H1 (cell line): ENCODE measurements at regions not wholly inside any gene's neighbourhood (a gene's known extent, or its start where the extent isn't known, plus 50 kb on each side); places are given as distances from the start of the nearest gene placed in this dataset.

ENCODE experiments used
- CTCF ChIA-PET: fragments of 300-600 bp; sonication (Branson Sonifier 250); formaldehyde crosslinking; loops from one replicate; lab custom pipeline; 2021; ENCODE audit not compliant: partially characterized antibody; lab: Charles Lee
- POLR2A ChIA-PET: fragments of 300-600 bp; sonication (Branson Sonifier 250); formaldehyde crosslinking; loops from one replicate; lab custom pipeline; 2021; ENCODE audit warnings: inconsistent platforms; ENCODE audit not compliant: partially characterized antibody; lab: Charles Lee
- DNase-seq, 2 experiments: peaks; one replicate each; pipeline versions ENCODE4 v3.0.0 to v3.0.0-alpha.2; 2010 to 2022; ENCODE audit warnings: low spot score in 2 of 2, low read depth in 1 of 2, mixed read lengths in 1 of 2
- FAIRE-seq: peaks from 2 replicates; lab custom pipeline; 2011; peaks lifted over from hg19 to GRCh38; lab: Jason Lieb, UNC
- H2AFZ ChIP-seq: 2 replicates; pipeline ENCODE4 v1.8.1; 2012; ENCODE audit warnings: low read length, inconsistent platforms
- H2AK5ac ChIP-seq: 2 replicates; pipeline ENCODE4 v1.6.1; 2013; ENCODE audit warnings: low read depth, low read length
- H2BK120ac ChIP-seq: replicated peaks from 2 replicates; pipeline ENCODE3; 2013; ENCODE audit warnings: low read depth, low read length, inconsistent platforms
- H2BK12ac ChIP-seq: 2 replicates; pipeline ENCODE4 v1.6.1; 2013; ENCODE audit warnings: low read depth, low read length
- H2BK15ac ChIP-seq: 2 replicates; pipeline ENCODE4 v1.6.1; 2013; ENCODE audit warnings: low read length
- H2BK20ac ChIP-seq: 2 replicates; pipeline ENCODE4 v1.6.1; 2013; ENCODE audit warnings: low read length
- H2BK5ac ChIP-seq: 2 replicates; pipeline ENCODE4 v1.6.1; 2013; ENCODE audit warnings: low read depth, low read length
- H3K14ac ChIP-seq: 2 replicates; pipeline ENCODE4 v1.6.1; 2013; ENCODE audit warnings: inconsistent platforms; ENCODE audit not compliant: insufficient read length
- H3K18ac ChIP-seq: 2 replicates; pipeline ENCODE4 v1.6.1; 2013; ENCODE audit warnings: low read length; ENCODE audit errors: extremely low read depth
- H3K23ac ChIP-seq: 2 replicates; pipeline ENCODE4 v1.6.1; 2013; ENCODE audit warnings: inconsistent platforms; ENCODE audit not compliant: insufficient read length
- H3K23me2 ChIP-seq: 2 replicates; pipeline ENCODE4 v1.6.1; 2013; ENCODE audit warnings: low read depth, low read length
- H3K27ac ChIP-seq: 2 replicates; pipeline ENCODE4 v1.6.1; 2011; ENCODE audit warnings: low read depth, low read length, inconsistent platforms
- H3K27me3 ChIP-seq, 4 experiments: replicated peaks in 1 of 4; 1 replicate in 1 of 4; 2 replicates in 3 of 4; pipeline versions ENCODE4 v1.6.1 to v1.8.1; 2011 to 2013; ENCODE audit warnings: low read length in 3 of 4, mild to moderate bottlenecking in 3 of 4, inconsistent platforms in 2 of 4, mixed read lengths in 2 of 4, moderate library complexity in 1 of 4; ENCODE audit not compliant: control insufficient read depth in 3 of 4, insufficient read depth in 3 of 4; ENCODE audit errors: extremely low read depth in 1 of 4
- H3K36me3 ChIP-seq, 4 experiments: 2 replicates each; pipeline versions ENCODE4 v1.6.1 to v1.8.1; 2011 to 2013; ENCODE audit warnings: mild to moderate bottlenecking in 4 of 4, low read length in 3 of 4, moderate library complexity in 2 of 4, control low read depth in 1 of 4, inconsistent platforms in 1 of 4; ENCODE audit not compliant: insufficient read depth in 4 of 4, control insufficient read depth in 2 of 4
- H3K4ac ChIP-seq: replicated peaks from 2 replicates; pipeline ENCODE3; 2013; ENCODE audit warnings: low read length, low read depth, mixed read lengths, inconsistent platforms; ENCODE audit not compliant: insufficient read length
- H3K4me1 ChIP-seq, 4 experiments: replicated peaks in 1 of 4; 1 replicate in 1 of 4; 2 replicates in 3 of 4; pipeline versions ENCODE4 v1.6.1 to v1.8.1; 2011 to 2013; ENCODE audit warnings: low read length in 3 of 4, inconsistent platforms in 2 of 4, mixed read lengths in 1 of 4; ENCODE audit not compliant: insufficient read depth in 4 of 4, control insufficient read depth in 3 of 4
- H3K4me2 ChIP-seq, 2 experiments: 2 replicates each; pipeline versions ENCODE4 v1.6.1 to v1.8.1; 2011 to 2013; ENCODE audit warnings: low read depth in 2 of 2, low read length in 2 of 2, control low read depth in 1 of 2, inconsistent platforms in 1 of 2, mild to moderate bottlenecking in 1 of 2; ENCODE audit not compliant: insufficient read depth in 1 of 2
- H3K4me3 ChIP-seq, 4 experiments: fragments of 200-600, 300-600 bp in 1 of 4; sonication (generic), shearing (Covaris generic), sonication (Bioruptor Twin) in 1 of 4; 2 replicates each; pipeline versions ENCODE4 v1.5.1 to v1.8.1; 2011 to 2016; ENCODE audit warnings: low read length in 4 of 4, low read depth in 3 of 4, control low read depth in 2 of 4, inconsistent platforms in 2 of 4, mild to moderate bottlenecking in 2 of 4, mixed read lengths in 1 of 4, moderate library complexity in 1 of 4; ENCODE audit not compliant: insufficient read depth in 2 of 4; ENCODE audit errors: extremely low read depth in 1 of 4
- H3K56ac ChIP-seq: replicated peaks from 2 replicates; pipeline ENCODE3; 2013; ENCODE audit warnings: low read depth, mild to moderate bottlenecking, mixed read lengths, low read length, inconsistent platforms; ENCODE audit not compliant: insufficient read length
- H3K79me1 ChIP-seq: 2 replicates; pipeline ENCODE4 v1.6.1; 2013; ENCODE audit warnings: low read depth, low read length, control low read depth
- H3K79me2 ChIP-seq, 2 experiments: 2 replicates each; pipeline versions ENCODE4 v1.6.1 to v1.8.1; 2012 to 2013; ENCODE audit warnings: low read length in 2 of 2, mild to moderate bottlenecking in 2 of 2, inconsistent platforms in 1 of 2; ENCODE audit not compliant: insufficient read depth in 2 of 2, control insufficient read depth in 1 of 2
- H3K9ac ChIP-seq, 4 experiments: replicated peaks in 1 of 4; 1 replicate in 1 of 4; 2 replicates in 3 of 4; pipeline versions ENCODE4 v1.6.1 to v1.8.1; 2011 to 2013; ENCODE audit warnings: low read depth in 3 of 4, low read length in 3 of 4, control low read depth in 2 of 4, mild to moderate bottlenecking in 2 of 4, moderate library complexity in 2 of 4, inconsistent platforms in 1 of 4; ENCODE audit errors: extremely low read depth in 1 of 4
- H3K9me3 ChIP-seq, 2 experiments: 2 replicates each; pipeline versions ENCODE4 v1.6.1 to v1.8.1; 2012 to 2013; ENCODE audit warnings: mild to moderate bottlenecking in 2 of 2, moderate library complexity in 2 of 2, control low read depth in 1 of 2, inconsistent platforms in 1 of 2, low read depth in 1 of 2, low read length in 1 of 2, mixed read lengths in 1 of 2; ENCODE audit not compliant: insufficient read depth in 2 of 2
- H4K20me1 ChIP-seq, 2 experiments: replicated peaks in 1 of 2; 2 replicates each; pipeline versions ENCODE3 to v1.8.1; 2011 to 2013; ENCODE audit warnings: inconsistent platforms in 2 of 2, low read length in 2 of 2, mild to moderate bottlenecking in 1 of 2; ENCODE audit not compliant: insufficient read depth in 2 of 2, control insufficient read depth in 1 of 2
- H4K5ac ChIP-seq: 2 replicates; pipeline ENCODE4 v1.6.1; 2013; ENCODE audit warnings: low read length, low read depth, mixed read lengths, inconsistent platforms; ENCODE audit not compliant: insufficient read length
- H4K8ac ChIP-seq: 2 replicates; pipeline ENCODE4 v1.8.0; 2013; ENCODE audit warnings: mild to moderate bottlenecking, moderate library complexity, low read length, inconsistent platforms; ENCODE audit not compliant: insufficient read depth; ENCODE audit errors: extremely low read depth
- H4K91ac ChIP-seq: replicated peaks from 2 replicates; pipeline ENCODE3; 2013; ENCODE audit warnings: low read length, mixed read lengths, inconsistent platforms; ENCODE audit not compliant: insufficient read length
- CHD1 ChIP-seq: IDR thresholded peaks from 2 replicates; pipeline ENCODE4 v1.6.1; 2012; ENCODE audit warnings: low read depth, low read length, improper control_type of control experiment
- E2F6 ChIP-seq: IDR thresholded peaks from 2 replicates; pipeline ENCODE4 v1.6.1; 2012; ENCODE audit warnings: inconsistent platforms
- GTF2F1 ChIP-seq: IDR thresholded peaks from 2 replicates; pipeline ENCODE4 v1.6.1; 2012; ENCODE audit warnings: low read depth, low read length, improper control_type of control experiment, borderline replicate concordance
- KDM5A ChIP-seq: fragments of 200-600 bp; IDR thresholded peaks from 2 replicates; pipeline ENCODE4 v1.7.1; 2012; ENCODE audit warnings: mild to moderate bottlenecking, low read length, inconsistent platforms, mixed read lengths
- POU5F1 ChIP-seq: IDR thresholded peaks from 2 replicates; pipeline ENCODE4 v1.6.1; 2011; ENCODE audit warnings: low read depth, mild to moderate bottlenecking, low read length, moderate library complexity
- SAP30 ChIP-seq: fragments of 300-600 bp; sonication (generic); IDR thresholded peaks from 2 replicates; pipeline ENCODE4 v1.7.1; 2012; ENCODE audit warnings: low read length, moderate library complexity, mild to moderate bottlenecking, inconsistent platforms; ENCODE audit not compliant: insufficient read depth, insufficient replicate concordance
- SIN3A ChIP-seq, 2 experiments: IDR thresholded peaks in 1 of 2; conservative IDR thresholded peaks in 1 of 2; 2 replicates each; pipeline ENCODE4 v1.6.1; 2011 to 2012; ENCODE audit warnings: low read length in 2 of 2, improper control_type of control experiment in 1 of 2, low read depth in 1 of 2, mild to moderate bottlenecking in 1 of 2
- SP4 ChIP-seq: IDR thresholded peaks from 2 replicates; pipeline ENCODE4 v1.6.1; 2012; ENCODE audit warnings: low read length, inconsistent platforms
- TAF1 ChIP-seq: IDR thresholded peaks from 2 replicates; pipeline ENCODE4 v1.6.1; 2011; ENCODE audit warnings: mild to moderate bottlenecking, low read depth, low read length
- YY1 ChIP-seq: IDR thresholded peaks from 2 replicates; pipeline ENCODE4 v1.6.1; 2011; ENCODE audit warnings: low read depth, mild to moderate bottlenecking, low read length
- WGBS, 2 experiments: shearing (Covaris generic) in 1 of 2; methylation state at CpG; one replicate each; pipeline versions ENCODE4 v1.1.6 to v1.1.7; 2013 to 2015; ENCODE audit warnings: low lambda C conversion rate in 2 of 2, mixed read lengths in 2 of 2, inconsistent platforms in 1 of 2, low coverage in 1 of 2, missing lambda C conversion rate in 1 of 2; ENCODE audit not compliant: insufficient replicate concordance in 2 of 2, insufficient coverage in 1 of 2, insufficient read length in 1 of 2; ENCODE audit errors: extremely low coverage in 1 of 2, missing lambda C conversion rate in 1 of 2; 5-methylcytosine and 5-hydroxymethylcytosine counted together

GRCh38 chr9:108534741-108535140 lies 321.0 kb downstream of the ACTL7B start:
- Histone ChIP-seq H3K56ac (no peak overlapping the region), H3K4me1 (no peaks in the 10 kb centered on the region), H4K91ac (no peak overlapping the region), H2BK20ac (no peak overlapping the region), H3K27me3 (no peaks in the 10 kb centered on the region), H3K79me1 (no peaks in the 10 kb centered on the region), H3K14ac (no peak overlapping the region), H4K20me1 (no peaks in the 10 kb centered on the region), H3K4me3 (no peak overlapping the region), H4K5ac (no peak overlapping the region), H2AK5ac (no peak overlapping the region), H2BK15ac (no peak overlapping the region)
- FAIRE-seq, result no peak
- no peak for DNase-seq
- CTCF ChIA-PET, result interaction anchor here (0.7 to 3.2 kb wide), 20 partner anchors 8 to 1113 kb away, joined by 3 to 17 read pairs (median 5); no protein-coding TSS in a partner anchor
- whole genome bisulfite sequencing, 2 experiments, result 85% methylated on average over 2 of the region's 2 CpGs; no CpG with 5 or more reads in 1 of the 2 experiments
- TF ChIP-seq YY1 (no peak), E2F6 (no peak), TAF1 (no peak), POU5F1 (no peak), SP4 (no peak), KDM5A (no peak), CHD1 (no peak), GTF2F1 (no peak), SIN3A (conservative IDR thresholded peaks at IDR 0.05 in 1 of 2, IDR thresholded peaks at IDR 0.05 in 1 of 2; ENCODE audit: low read depth in 1 of 2, low read length in 2 of 2) (no peak), SAP30 (no peak)
- TF ChIP-seq, all 59 proteins: peak for 0
- H3K4me2 ChIP-seq, result no peak overlapping the region
- H3K23me2 ChIP-seq, result no peaks in the 10 kb centered on the region
- no peak overlapping the region for H3K4ac ChIP-seq
- H3K18ac ChIP-seq, result no peak overlapping the region
- no peak overlapping the region for H2AFZ ChIP-seq
- POLR2A ChIA-PET, result no interaction called here
- H2BK12ac ChIP-seq, result no peak overlapping the region
- no peak overlapping the region for H2BK120ac ChIP-seq
- no peak overlapping the region for H2BK5ac ChIP-seq
- no peak overlapping the region for H4K8ac ChIP-seq
- no peak overlapping the region for H3K23ac ChIP-seq
- no peak overlapping the region for H3K9ac ChIP-seq
- no peaks in the 10 kb centered on the region for H3K36me3 ChIP-seq
- H3K79me2 ChIP-seq, result no peaks in the 10 kb centered on the region
- H3K9me3 ChIP-seq, result peaks cover 0 to 11% of the 10 kb centered on the region in 2 experiments; a peak in 2 of 4 replicates
- no peak overlapping the region for H3K27ac ChIP-seq
